ENCODE measurements at regions not wholly inside any gene's neighbourhood (a gene's known extent, or its start where the extent isn't known, plus 50 kb on each side); places are given as distances from the start of the nearest gene placed in this dataset.

GRCh38 chr5:68965926-68966325 lies 127.9 kb upstream of the SLC30A5 start:
- no peaks in the 10 kb centered on the region for H3K4me1 ChIP-seq
- Mint-ChIP-seq H3K9me3 (no peaks in the 10 kb centered on the region), H3K36me3 (no peaks in the 10 kb centered on the region), H3K4me1 (peaks cover 5% of the 10 kb centered on the region), H3K27ac (no peak overlapping the region), H3K27me3 (ENCODE audit: insufficient read depth, low read depth) (peaks cover 4% of the 10 kb centered on the region), H3K4me3 (no peak overlapping the region)
- H4K20me1 ChIP-seq (ENCODE audit: low read depth) = no peaks in the 10 kb centered on the region
- H3F3A ChIP-seq (ENCODE audit: low read depth) = no peaks in the 10 kb centered on the region
- H3K36me3 ChIP-seq = no peaks in the 10 kb centered on the region
- H3K9me3 ChIP-seq (ENCODE audit: low read depth) = no peaks in the 10 kb centered on the region
- H3K27me3 ChIP-seq = no peaks in the 10 kb centered on the region
- H3K4me3 ChIP-seq = no peak overlapping the region
- H3K9ac ChIP-seq = no peak overlapping the region
- H3K4me2 ChIP-seq = no peak overlapping the region
- no peak for DNase-seq (ENCODE audit: low spot score)
- no peaks in the 10 kb centered on the region for H3K79me2 ChIP-seq (ENCODE audit: low read depth)
- H2AFZ ChIP-seq (replicated peaks) = no peak overlapping the region
- H3K27ac ChIP-seq = no peak overlapping the region
- TF ChIP-seq EZH2phosphoT487 (IDR thresholded peaks at IDR 0.05) (no peak), EZH2 (IDR thresholded peaks at IDR 0.05) (no peak), CTCF (IDR thresholded peaks at IDR 0.05) (no peak)

GRCh38 chr5:68966596-68966995 lies 127.2 kb upstream of the SLC30A5 start:
- peaks cover 2% of the 10 kb centered on the region for H3K27me3 Mint-ChIP-seq (ENCODE audit: insufficient read depth, low read depth)
- H4K20me1 ChIP-seq (ENCODE audit: low read depth) = no peaks in the 10 kb centered on the region
- no peak overlapping the region for H3K9ac ChIP-seq
- no peaks in the 10 kb centered on the region for H3K27me3 ChIP-seq
- H3K79me2 ChIP-seq (ENCODE audit: low read depth) = no peaks in the 10 kb centered on the region
- H3K4me2 ChIP-seq = no peak overlapping the region
- no peaks in the 10 kb centered on the region for H3K9me3 Mint-ChIP-seq
- H3K9me3 ChIP-seq (ENCODE audit: low read depth) = no peaks in the 10 kb centered on the region
- H3K4me3 Mint-ChIP-seq = no peak overlapping the region
- H3K4me1 Mint-ChIP-seq = peaks cover 5% of the 10 kb centered on the region
- no peak overlapping the region for H3K27ac Mint-ChIP-seq
- H3K27ac ChIP-seq = no peak overlapping the region
- H3K36me3 ChIP-seq = no peaks in the 10 kb centered on the region
- no peaks in the 10 kb centered on the region for H3K4me1 ChIP-seq
- no peak overlapping the region for H3K4me3 ChIP-seq
- DNase-seq (ENCODE audit: low spot score) = no peak
- H2AFZ ChIP-seq (replicated peaks) = no peak overlapping the region
- H3F3A ChIP-seq (ENCODE audit: low read depth) = no peaks in the 10 kb centered on the region
- no peaks in the 10 kb centered on the region for H3K36me3 Mint-ChIP-seq
- no peak for TF ChIP-seq CTCF (IDR thresholded peaks at IDR 0.05)
- no peak for TF ChIP-seq EZH2phosphoT487 (IDR thresholded peaks at IDR 0.05)
- TF ChIP-seq EZH2 (IDR thresholded peaks at IDR 0.05) = no peak

- Histone ChIP-seq H4K20me1 (ENCODE audit: low read depth) (no peaks in the 10 kb centered on the region), H3K79me2 (ENCODE audit: low read depth) (no peaks in the 10 kb centered on the region), H3K4me3 (no peak overlapping the region), H3K36me3 (no peaks in the 10 kb centered on the region), H3K4me1 (no peaks in the 10 kb centered on the region), H3F3A (ENCODE audit: low read depth) (no peaks in the 10 kb centered on the region), H3K9me3 (ENCODE audit: low read depth) (no peaks in the 10 kb centered on the region), H3K27ac (no peak overlapping the region), H3K4me2 (no peak overlapping the region), H2AFZ (replicated peaks) (no peak overlapping the region), H3K27me3 (no peaks in the 10 kb centered on the region), H3K9ac (no peak overlapping the region)
- Mint-ChIP-seq H3K4me3 (no peak overlapping the region), H3K4me1 (no peaks in the 10 kb centered on the region), H3K36me3 (no peaks in the 10 kb centered on the region), H3K27ac (no peak overlapping the region), H3K9me3 (no peaks in the 10 kb centered on the region), H3K27me3 (ENCODE audit: insufficient read depth, low read depth) (peaks cover 2% of the 10 kb centered on the region)
- DNase-seq (ENCODE audit: low spot score) = no peak
- TF ChIP-seq EZH2 (IDR thresholded peaks at IDR 0.05) (no peak), EZH2phosphoT487 (IDR thresholded peaks at IDR 0.05) (no peak), CTCF (IDR thresholded peaks at IDR 0.05) (no peak)
These were observed 125.4 kb upstream of the SLC30A5 start for GRCh38 chr5:68968429-68968828.

Measured in neural progenitor cell (in vitro differentiated cells).